Trophoblast cell (in vitro differentiated cells and primary cell): ENCODE measurements at regions not wholly inside any gene's neighbourhood (a gene's known extent, or its start where the extent isn't known, plus 50 kb on each side); places are given as distances from the start of the nearest gene placed in this dataset.

ENCODE experiments used
- DNase-seq, 2 donors: peaks; one replicate each; pipeline ENCODE4 v3.0.0-alpha.2; 2016
- H2AFZ ChIP-seq: 2 replicates; pipeline ENCODE4 v1.6.1; 2013; ENCODE audit warnings: low read length, moderate library complexity, mild to moderate bottlenecking; ENCODE audit not compliant: insufficient read depth, poor library complexity
- H2AK5ac ChIP-seq: 2 replicates; pipeline ENCODE4 v1.6.1; 2013; ENCODE audit warnings: mild to moderate bottlenecking, low read length
- H2BK120ac ChIP-seq: 2 replicates; pipeline ENCODE4 v1.6.1; 2013; ENCODE audit warnings: low read length, mild to moderate bottlenecking, moderate library complexity; ENCODE audit not compliant: insufficient read depth, poor library complexity
- H2BK12ac ChIP-seq: 2 replicates; pipeline ENCODE4 v1.6.1; 2013; ENCODE audit warnings: mild to moderate bottlenecking, low read length, moderate library complexity
- H2BK5ac ChIP-seq: 2 replicates; pipeline ENCODE4 v1.6.1; 2013; ENCODE audit warnings: low read length, low read depth, moderate library complexity, mild to moderate bottlenecking; ENCODE audit not compliant: poor library complexity
- H3K14ac ChIP-seq: 2 replicates; pipeline ENCODE4 v1.6.1; 2013; ENCODE audit warnings: mild to moderate bottlenecking, low read length
- H3K18ac ChIP-seq: 2 replicates; pipeline ENCODE4 v1.6.1; 2013; ENCODE audit warnings: mild to moderate bottlenecking, low read length
- H3K23ac ChIP-seq: 2 replicates; pipeline ENCODE4 v1.6.1; 2013; ENCODE audit warnings: low read length
- H3K27ac ChIP-seq: 2 replicates; pipeline ENCODE4 v1.5.1; 2013; ENCODE audit warnings: low read depth, mild to moderate bottlenecking, inconsistent platforms, low read length, moderate library complexity
- H3K27me3 ChIP-seq: 2 replicates; pipeline ENCODE4 v1.6.1; 2013; ENCODE audit warnings: inconsistent platforms, mild to moderate bottlenecking, low read length, moderate library complexity; ENCODE audit not compliant: insufficient read depth
- H3K36me3 ChIP-seq, 2 experiments: 1 replicate in 1 of 2; 2 replicates in 1 of 2; pipeline ENCODE4 v1.6.1; 2013; ENCODE audit warnings: low read length in 2 of 2, mild to moderate bottlenecking in 2 of 2, moderate library complexity in 1 of 2; ENCODE audit not compliant: insufficient read depth in 2 of 2, control insufficient read depth in 1 of 2
- H3K4ac ChIP-seq: 2 replicates; pipeline ENCODE4 v1.6.1; 2013; ENCODE audit warnings: low read depth, mild to moderate bottlenecking, low read length, moderate library complexity
- H3K4me1 ChIP-seq, 2 experiments: 1 replicate in 1 of 2; 2 replicates in 1 of 2; pipeline ENCODE4 v1.6.1; 2013; ENCODE audit warnings: low read length in 2 of 2, mild to moderate bottlenecking in 2 of 2, moderate library complexity in 1 of 2; ENCODE audit not compliant: insufficient read depth in 2 of 2, control insufficient read depth in 1 of 2
- H3K4me2 ChIP-seq: 2 replicates; pipeline ENCODE4 v1.6.1; 2013; ENCODE audit warnings: inconsistent platforms, mild to moderate bottlenecking, low read length, moderate library complexity
- H3K4me3 ChIP-seq: 2 replicates; pipeline ENCODE4 v1.5.1; 2013; ENCODE audit warnings: mild to moderate bottlenecking, low read depth, low read length, inconsistent platforms
- H3K79me1 ChIP-seq: one replicate; pipeline ENCODE4 v1.6.1; 2013; ENCODE audit warnings: low read length
- H3K79me2 ChIP-seq: 2 replicates; pipeline ENCODE4 v1.6.1; 2013; ENCODE audit warnings: low read length, mild to moderate bottlenecking; ENCODE audit not compliant: control insufficient read depth, insufficient read depth, poor library complexity
- H3K9ac ChIP-seq: 2 replicates; pipeline ENCODE4 v1.6.1; 2013; ENCODE audit warnings: mild to moderate bottlenecking, low read length
- H3K9me3 ChIP-seq: 2 replicates; pipeline ENCODE4 v1.6.1; 2013; ENCODE audit warnings: low read depth, mild to moderate bottlenecking, control low read depth, inconsistent platforms, low read length; ENCODE audit not compliant: insufficient read depth
- H4K12ac ChIP-seq: 2 replicates; pipeline ENCODE4 v1.6.1; 2013; ENCODE audit warnings: low read depth, mild to moderate bottlenecking, low read length, moderate library complexity
- H4K8ac ChIP-seq: 2 replicates; pipeline ENCODE4 v1.6.1; 2013; ENCODE audit warnings: low read depth, mild to moderate bottlenecking, low read length, moderate library complexity
- H4K91ac ChIP-seq: one replicate; pipeline ENCODE4 v1.6.1; 2013; ENCODE audit warnings: low read depth, mild to moderate bottlenecking, low read length, moderate library complexity
- whole genome bisulfite sequencing: extraction: QIAGEN DNeasy Blood & Tissue Kit; methylation state at CpG from one replicate; pipeline ENCODE4 v1.1.7; 2013; ENCODE audit warnings: missing lambda C conversion rate; ENCODE audit not compliant: insufficient read length, insufficient coverage; ENCODE audit errors: extremely low coverage; 5-methylcytosine and 5-hydroxymethylcytosine counted together

GRCh38 chr11:101401245-101401644, 182.6 kb downstream of the TRPC6 start:
- Histone ChIP-seq H3K4me3 (no peak overlapping the region), H3K4me2 (no peak overlapping the region), H3K79me1 (no peaks in the 10 kb centered on the region), H4K91ac (no peak overlapping the region), H3K36me3 (no peaks in the 10 kb centered on the region), H3K23ac (no peak overlapping the region), H3K4me1 (no peaks in the 10 kb centered on the region), H2BK5ac (no peak overlapping the region), H3K79me2 (no peaks in the 10 kb centered on the region), H2AK5ac (no peak overlapping the region), H2BK12ac (no peak overlapping the region), H3K9me3 (no peaks in the 10 kb centered on the region), H3K27me3 (no peaks in the 10 kb centered on the region), H2AFZ (no peak overlapping the region), H4K8ac (no peak overlapping the region), H3K27ac (no peak overlapping the region), H3K14ac (no peak overlapping the region), H3K9ac (no peak overlapping the region), H2BK120ac (no peak overlapping the region), H4K12ac (no peak overlapping the region), H3K4ac (no peak overlapping the region), H3K18ac (no peak overlapping the region)
- WGBS, result no CpG with 5 or more reads among the region's 2 CpGs
- DNase-seq, result no peak

- Histone ChIP-seq H2BK5ac (no peak overlapping the region), H3K79me2 (no peaks in the 10 kb centered on the region), H3K4me2 (no peak overlapping the region), H3K9ac (no peak overlapping the region), H3K36me3 (no peaks in the 10 kb centered on the region), H3K18ac (no peak overlapping the region), H3K27me3 (no peaks in the 10 kb centered on the region), H3K4me3 (no peak overlapping the region), H2BK120ac (no peak overlapping the region), H4K8ac (no peak overlapping the region), H3K9me3 (no peaks in the 10 kb centered on the region), H3K4me1 (no peaks in the 10 kb centered on the region), H3K27ac (no peak overlapping the region), H3K14ac (no peak overlapping the region), H2BK12ac (no peak overlapping the region), H3K4ac (no peak overlapping the region), H2AK5ac (no peak overlapping the region), H4K91ac (no peak overlapping the region), H4K12ac (no peak overlapping the region), H3K79me1 (no peaks in the 10 kb centered on the region), H2AFZ (no peak overlapping the region), H3K23ac (no peak overlapping the region)
- DNase-seq, result no peak
- WGBS, result no CpG with 5 or more reads among the region's 2 CpGs
Observed at GRCh38 chr11:101397979-101398378, 185.8 kb downstream of the TRPC6 start.

- Histone ChIP-seq H3K27me3 (no peaks in the 10 kb centered on the region), H2BK120ac (no peak overlapping the region), H2BK5ac (no peak overlapping the region), H3K9ac (no peak overlapping the region), H3K27ac (no peak overlapping the region), H3K36me3 (no peaks in the 10 kb centered on the region), H3K79me1 (no peaks in the 10 kb centered on the region), H2AK5ac (no peak overlapping the region), H3K4ac (no peak overlapping the region), H2AFZ (no peak overlapping the region), H3K14ac (no peak overlapping the region), H3K4me1 (no peaks in the 10 kb centered on the region), H2BK12ac (no peak overlapping the region), H4K91ac (no peak overlapping the region), H3K23ac (no peak overlapping the region), H3K4me2 (no peak overlapping the region), H3K4me3 (no peak overlapping the region), H4K8ac (no peak overlapping the region), H3K9me3 (no peaks in the 10 kb centered on the region), H3K79me2 (no peaks in the 10 kb centered on the region), H4K12ac (no peak overlapping the region), H3K18ac (no peak overlapping the region)
- DNase-seq, result peak in 1 of 2 donors; percentile 8
- WGBS, result no CpG with 5 or more reads among the region's 1 CpG
Observed at GRCh38 chr11:101390539-101390938, 193.3 kb downstream of the TRPC6 start.

DNA sequence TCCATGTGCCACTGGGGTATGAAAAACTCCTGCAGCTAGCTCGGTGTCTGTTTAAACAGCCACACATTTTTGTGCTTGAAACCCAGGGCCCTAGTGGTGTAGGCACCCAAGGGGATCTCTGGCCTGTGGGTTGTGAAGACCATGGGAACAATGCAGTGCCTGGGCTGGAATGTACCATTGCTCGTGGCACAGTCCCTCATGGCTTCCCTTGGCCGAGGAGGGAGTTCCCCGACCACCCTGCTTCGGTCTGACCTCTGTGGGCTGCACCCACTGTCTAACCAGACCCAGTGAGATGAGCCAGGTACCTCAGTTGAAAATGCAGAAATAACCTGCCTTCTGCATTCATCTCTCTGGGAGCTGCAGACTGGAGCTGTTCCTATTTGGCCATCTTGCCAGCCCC, 214.0 kb downstream of the TRPC6 start:
- H4K91ac ChIP-seq, result no peak overlapping the region
- H4K12ac ChIP-seq, result no peak overlapping the region
- no peak overlapping the region for H3K14ac ChIP-seq
- no peak overlapping the region for H2AK5ac ChIP-seq
- no peak overlapping the region for H2AFZ ChIP-seq
- H4K8ac ChIP-seq, result no peak overlapping the region
- no peak overlapping the region for H3K9ac ChIP-seq
- no peak overlapping the region for H2BK120ac ChIP-seq
- H3K4ac ChIP-seq, result no peak overlapping the region
- no peak overlapping the region for H3K4me2 ChIP-seq
- no peak overlapping the region for H3K27ac ChIP-seq
- no peak overlapping the region for H3K18ac ChIP-seq
- no peak overlapping the region for H3K23ac ChIP-seq
- H3K9me3 ChIP-seq, result no peaks in the 10 kb centered on the region
- H3K79me2 ChIP-seq, result no peaks in the 10 kb centered on the region
- H2BK5ac ChIP-seq, result no peak overlapping the region
- H3K27me3 ChIP-seq, result no peaks in the 10 kb centered on the region
- no peaks in the 10 kb centered on the region for H3K79me1 ChIP-seq
- no peak overlapping the region for H3K4me3 ChIP-seq
- no peaks in the 10 kb centered on the region for H3K4me1 ChIP-seq
- H3K36me3 ChIP-seq, result no peaks in the 10 kb centered on the region
- DNase-seq, result no peak
- no CpG with 5 or more reads among the region's 5 CpGs for WGBS
- no peak overlapping the region for H2BK12ac ChIP-seq
